IMR-90 (cell line): ENCODE measurements at regions not wholly inside any gene's neighbourhood (a gene's known extent, or its start where the extent isn't known, plus 50 kb on each side); places are given as distances from the start of the nearest gene placed in this dataset.

ENCODE experiments used
- ATAC-seq: fragments of 200-7000 bp; cut with Tn5 transposase; 2 replicates; pipeline ENCODE4 v1.9.1; 2020; ENCODE audit warnings: low read depth, mild to moderate bottlenecking, moderate library complexity
- BruUV-seq: library from RNA; stranded (reverse); fragments of 400-500 nt; replicated peaks from 2 replicates; lab custom pipeline; 2021; lab: Mats Ljungman, UMichigan
- CTCF ChIA-PET: fragments of 300-600 bp; formaldehyde crosslinking; extraction: SDS; loops from one replicate; lab custom pipeline; 2021; ENCODE audit warnings: antibody characterized with exemption; lab: Yijun Ruan, JAX
- POLR2A ChIA-PET: fragments of 300-600 bp; sonication (Branson Sonifier 250); formaldehyde crosslinking; loops from one replicate; lab custom pipeline; 2022; ENCODE audit warnings: antibody characterized with exemption; ENCODE audit not compliant: unreplicated experiment; lab: Charles Lee
- DNase-seq: peaks from one replicate; pipeline ENCODE4 v3.0.0; 2013
- H2AFZ ChIP-seq: replicated peaks from 2 replicates; pipeline ENCODE3; 2013; ENCODE audit warnings: low read length, mild to moderate bottlenecking; ENCODE audit not compliant: poor library complexity
- H2AK5ac ChIP-seq: 2 replicates; pipeline ENCODE4 v1.6.1; 2013; ENCODE audit warnings: low read depth, low read length, inconsistent platforms
- H2AK9ac ChIP-seq: replicated peaks from 2 replicates; pipeline ENCODE3; 2013; ENCODE audit warnings: mild to moderate bottlenecking, low read depth, low read length, moderate library complexity; ENCODE audit not compliant: poor library complexity
- H2BK120ac ChIP-seq: 2 replicates; pipeline ENCODE4 v1.6.1; 2013; ENCODE audit warnings: low read depth, low read length, inconsistent platforms
- H2BK15ac ChIP-seq: 3 replicates; pipeline ENCODE4 v1.6.1; 2013; ENCODE audit warnings: low read depth, low read length, inconsistent platforms
- H2BK20ac ChIP-seq: 2 replicates; pipeline ENCODE4 v1.6.1; 2013; ENCODE audit warnings: low read depth, mild to moderate bottlenecking, inconsistent platforms, low read length, moderate library complexity
- H2BK5ac ChIP-seq: 2 replicates; pipeline ENCODE4 v1.6.1; 2013; ENCODE audit warnings: mild to moderate bottlenecking, low read depth, low read length, inconsistent platforms; ENCODE audit not compliant: poor library complexity, severe bottlenecking
- H3K14ac ChIP-seq: replicated peaks from 2 replicates; pipeline ENCODE4 v1.6.1; 2013; ENCODE audit warnings: low read depth, low read length, inconsistent platforms
- H3K18ac ChIP-seq: 2 replicates; pipeline ENCODE4 v1.6.1; 2013; ENCODE audit warnings: low read depth, low read length, control low read depth
- H3K23ac ChIP-seq: 2 replicates; pipeline ENCODE4 v1.6.1; 2013; ENCODE audit warnings: low read depth, low read length, inconsistent platforms
- H3K27ac ChIP-seq: 2 replicates; pipeline ENCODE4 v1.5.1; 2013; ENCODE audit warnings: mild to moderate bottlenecking, control low read depth, low read length; ENCODE audit not compliant: insufficient read depth
- H3K27me3 ChIP-seq: 2 replicates; pipeline ENCODE4 v1.6.1; 2013; ENCODE audit warnings: low read length; ENCODE audit not compliant: control insufficient read depth, insufficient read depth
- H3K36me3 ChIP-seq: 2 replicates; pipeline ENCODE4 v1.6.1; 2013; ENCODE audit warnings: low read length, mixed read lengths; ENCODE audit not compliant: control insufficient read depth, insufficient read depth
- H3K4ac ChIP-seq: 2 replicates; pipeline ENCODE4 v1.6.1; 2013; ENCODE audit warnings: low read depth, low read length, inconsistent platforms
- H3K4me1 ChIP-seq: 2 replicates; pipeline ENCODE4 v1.6.1; 2013; ENCODE audit warnings: low read length, mixed read lengths; ENCODE audit not compliant: control insufficient read depth, insufficient read depth
- H3K4me2 ChIP-seq: 2 replicates; pipeline ENCODE4 v1.6.1; 2013; ENCODE audit warnings: low read depth, mild to moderate bottlenecking, control low read depth, low read length, moderate library complexity
- H3K4me3 ChIP-seq: 2 replicates; pipeline ENCODE4 v1.5.1; 2013; ENCODE audit warnings: low read depth, mild to moderate bottlenecking, control low read depth, low read length, moderate library complexity; ENCODE audit not compliant: insufficient read depth
- H3K56ac ChIP-seq: 2 replicates; pipeline ENCODE4 v1.6.1; 2013; ENCODE audit warnings: low read length, inconsistent platforms; ENCODE audit not compliant: insufficient read depth; ENCODE audit errors: extremely low read depth
- H3K79me1 ChIP-seq, 2 experiments: 2 replicates each; pipeline ENCODE4 v1.6.1; 2013; ENCODE audit warnings: low read length in 2 of 2, inconsistent platforms in 1 of 2, low read depth in 1 of 2
- H3K9ac ChIP-seq: 2 replicates; pipeline ENCODE4 v1.6.1; 2013; ENCODE audit warnings: low read depth, low read length, control low read depth
- H3K9me1 ChIP-seq: 2 replicates; pipeline ENCODE4 v1.6.1; 2013; ENCODE audit warnings: low read length, inconsistent platforms; ENCODE audit not compliant: insufficient read depth
- H3K9me3 ChIP-seq: 2 replicates; pipeline ENCODE4 v1.6.1; 2013; ENCODE audit warnings: low read length; ENCODE audit not compliant: control insufficient read depth, insufficient read depth
- H4K20me1 ChIP-seq: 2 replicates; pipeline ENCODE4 v1.6.1; 2013; ENCODE audit warnings: low read length, inconsistent platforms; ENCODE audit not compliant: insufficient read depth
- H4K5ac ChIP-seq: 2 replicates; pipeline ENCODE4 v1.6.1; 2013; ENCODE audit warnings: mild to moderate bottlenecking, low read depth, low read length, control low read depth
- H4K8ac ChIP-seq, 2 experiments: 2 replicates each; pipeline ENCODE4 v1.6.1; 2013; ENCODE audit warnings: low read depth in 2 of 2, low read length in 2 of 2, control low read depth in 1 of 2, inconsistent platforms in 1 of 2
- H4K91ac ChIP-seq: 2 replicates; pipeline ENCODE4 v1.6.1; 2013; ENCODE audit warnings: low read depth, low read length, inconsistent platforms; ENCODE audit not compliant: insufficient read depth
- BHLHE40 ChIP-seq: fragments of 150-350 bp; IDR thresholded peaks from 2 replicates; pipeline ENCODE4 v1.6.1; 2016; ENCODE audit warnings: mild to moderate bottlenecking, low read depth, low read length
- WGBS, 2 experiments: methylation state at CpG; one replicate each; pipeline versions ENCODE4 v1.1.5 to v1.1.7; 2013; ENCODE audit warnings: missing lambda C conversion rate in 2 of 2; ENCODE audit not compliant: insufficient read length in 1 of 2; ENCODE audit errors: extremely low coverage in 2 of 2; 5-methylcytosine and 5-hydroxymethylcytosine counted together
- dilution Hi-C: fragments of 300-500 bp; cut with HindIII; formaldehyde crosslinking; loops from one replicate; pipeline ENCODE4 v1.14.3; 2018; ENCODE audit warnings: low sequenced_read_pairs; ENCODE audit not compliant: unreplicated experiment
- in situ Hi-C: fragments of 300-500 bp; cut with MboI; formaldehyde crosslinking; loops from 3 replicates; pipeline ENCODE4 v1.14.3; 2019; ENCODE audit warnings: low sequenced_read_pairs, inconsistent platforms, mixed read lengths
- intact Hi-C: fragments of 100-400 bp; cut with micrococcal nuclease; formaldehyde crosslinking; loops from 2 replicates; pipeline ENCODE4 v1.10.0; 2022

GRCh38 chr3:117234331-117234730 is 524.8 kb downstream of the TUSC7 start:
- Histone ChIP-seq H2AK9ac (no peak overlapping the region), H4K20me1 (no peaks in the 10 kb centered on the region), H3K56ac (no peak overlapping the region), H3K36me3 (no peaks in the 10 kb centered on the region), H2BK15ac (no peak overlapping the region), H4K91ac (no peak overlapping the region), H3K9me1 (no peaks in the 10 kb centered on the region), H3K4me2 (no peak overlapping the region), H3K18ac (no peak overlapping the region), H2AK5ac (no peak overlapping the region), H3K27me3 (no peaks in the 10 kb centered on the region), H4K8ac (no peak overlapping the region), H2BK20ac (no peak overlapping the region), H2AFZ (no peak overlapping the region), H3K79me1 (no peaks in the 10 kb centered on the region), H3K4ac (no peak overlapping the region), H3K27ac (no peak overlapping the region), H3K23ac (no peak overlapping the region), H2BK5ac (no peak overlapping the region), H3K9me3 (no peaks in the 10 kb centered on the region), H3K14ac (no peak overlapping the region), H2BK120ac (no peak overlapping the region), H3K4me1 (no peaks in the 10 kb centered on the region), H3K4me3 (no peak overlapping the region), H3K9ac (no peak overlapping the region), H4K5ac (no peak overlapping the region)
- in situ Hi-C loops: no loop called here
- ATAC-seq (no peak), DNase-seq (no peak)
- no TSS peak for BruUV-seq
- intact Hi-C loops: no loop called here
- ChIA-PET POLR2A (no interaction called here), CTCF (no interaction called here)
- WGBS, 2 experiments: no CpG with 5 or more reads among the region's 1 CpG
- TF ChIP-seq BHLHE40: no peak
- dilution Hi-C loops: no loop called here
